ENCODE measurements at regions not wholly inside any gene's neighbourhood (a gene's known extent, or its start where the extent isn't known, plus 50 kb on each side); places are given as distances from the start of the nearest gene placed in this dataset.

GRCh38 chr5:17412760-17413671 lies 85.0 kb upstream of the TAF11L2 start:
- intact Hi-C loops (cut with micrococcal nuclease; ENCODE audit: unreplicated experiment): no loop called here
- H3K9me3 ChIP-seq (ENCODE audit: control insufficient read depth, insufficient read depth, low read depth, low read length): no peaks in the 10 kb centered on the region
- no TSS peak for BruUV-seq (replicated peaks)
- in situ Hi-C loops (cut with HindIII; ENCODE audit: low pct_unique_long_range_greater_than_20kb, low sequenced_read_pairs): no loop called here
- DNase-seq (ENCODE audit: low read depth, low spot score) (no peak), ATAC-seq (peak; percentile 45; the same call in 1 of the 2 replicates)
- peaks cover 3% of the 10 kb centered on the region; the same call in 1 of the 2 replicates for H3K4me1 ChIP-seq (ENCODE audit: control insufficient read depth, insufficient read depth, low read length)
- H3K36me3 ChIP-seq (ENCODE audit: control insufficient read depth, insufficient read depth, low read length): no peaks in the 10 kb centered on the region
- TF ChIP-seq REST (IDR thresholded peaks at IDR 0.05; ENCODE audit: insufficient read depth in 1 of 2, low read depth in 2 of 2, low read length in 1 of 2) (no peak), POLR2AphosphoS5 (IDR thresholded peaks at IDR 0.05; ENCODE audit: low read depth, low read length) (no peak), TCF7L2 (IDR thresholded peaks at IDR 0.05; ENCODE audit: low read depth, low read length) (no peak), SIN3A (IDR thresholded peaks at IDR 0.05; ENCODE audit: borderline replicate concordance, insufficient read depth, low read depth, low read length) (no peak), CTCF (IDR thresholded peaks at IDR 0.05) (no peak)
- H3K27me3 ChIP-seq (ENCODE audit: control insufficient read depth, insufficient read depth, low read length): no peaks in the 10 kb centered on the region; the same call in 1 of the 2 replicates
- H3K4me3 ChIP-seq (ENCODE audit: low read depth in 2 of 2, low read length in 2 of 2): no peak overlapping the region
- ChIA-PET POLR2A (no interaction called here), CTCF (interaction anchor here (0.6 kb wide), 1 partner anchor 109 kb away, joined by 3 read pairs; no protein-coding TSS in a partner anchor)
- no peak overlapping the region for H3K27ac ChIP-seq (ENCODE audit: low read length)

- H3K27me3 ChIP-seq (ENCODE audit: control insufficient read depth, insufficient read depth, low read length): no peaks in the 10 kb centered on the region; the same call in 1 of the 2 replicates
- no peaks in the 10 kb centered on the region for H3K36me3 ChIP-seq (ENCODE audit: control insufficient read depth, insufficient read depth, low read length)
- TF ChIP-seq REST (IDR thresholded peaks at IDR 0.05; ENCODE audit: insufficient read depth in 1 of 2, low read depth in 2 of 2, low read length in 1 of 2) (peak in 1 of 2 experiments; percentile 29; a peak in 1 of 4 replicates), POLR2AphosphoS5 (IDR thresholded peaks at IDR 0.05; ENCODE audit: low read depth, low read length) (no peak), SIN3A (IDR thresholded peaks at IDR 0.05; ENCODE audit: borderline replicate concordance, insufficient read depth, low read depth, low read length) (no peak)
- ATAC-seq (no peak; the same call in 1 of the 2 replicates), DNase-seq (ENCODE audit: low read depth, low spot score) (no peak)
- POLR2A ChIA-PET: no interaction called here
- BruUV-seq (replicated peaks): no TSS peak
- H3K27ac ChIP-seq (ENCODE audit: low read length): no peak overlapping the region
- H3K4me1 ChIP-seq (ENCODE audit: control insufficient read depth, insufficient read depth, low read length): peaks cover 3% of the 10 kb centered on the region; the same call in 1 of the 2 replicates
- intact Hi-C loops (cut with micrococcal nuclease; ENCODE audit: unreplicated experiment) (no loop called here), in situ Hi-C loops (cut with HindIII; ENCODE audit: low pct_unique_long_range_greater_than_20kb, low sequenced_read_pairs) (no loop called here)
- no peak overlapping the region for H3K4me3 ChIP-seq (ENCODE audit: low read depth in 2 of 2, low read length in 2 of 2)
- H3K9me3 ChIP-seq (ENCODE audit: control insufficient read depth, insufficient read depth, low read depth, low read length): no peaks in the 10 kb centered on the region
- CTCF ChIA-PET: interaction anchor here (0.6 kb wide), 1 partner anchor 109 kb away, joined by 3 read pairs; no protein-coding TSS in a partner anchor
Measured at GRCh38 chr5:17413691-17414090, 84.3 kb upstream of the TAF11L2 start.

Measured in Panc1 (cell line).